ENCODE measurements at regions not wholly inside any gene's neighbourhood (a gene's known extent, or its start where the extent isn't known, plus 50 kb on each side); places are given as distances from the start of the nearest gene placed in this dataset.

DNA sequence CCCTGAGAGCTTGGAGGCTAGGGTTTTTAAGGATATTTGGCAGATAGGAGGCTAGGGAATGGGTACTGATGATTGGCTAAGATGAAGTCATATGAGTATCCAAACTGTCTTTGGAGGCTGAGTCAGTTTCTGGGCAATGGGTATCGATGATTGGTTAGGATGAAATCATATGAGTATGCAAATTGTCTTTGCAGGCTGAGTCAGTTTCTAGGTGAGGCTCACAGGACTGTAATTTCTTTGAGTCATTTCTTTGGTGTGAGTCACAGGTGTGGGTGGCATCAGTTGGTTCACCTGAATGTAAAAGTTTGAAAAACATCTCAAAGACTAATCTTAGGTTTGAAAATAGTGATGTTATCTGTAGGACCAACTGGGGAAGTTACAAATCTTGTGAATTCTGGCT lies 1068.0 kb downstream of the NR2F1-AS1 start:
- Histone ChIP-seq H3K36me3 (no peaks in the 10 kb centered on the region), H3K4me1 (no peaks in the 10 kb centered on the region), H3K27me3 (no peaks in the 10 kb centered on the region), H3K4me3 (no peak overlapping the region), H3K27ac (no peak overlapping the region), H3K9me3 (peaks cover 0 to 5% (median 0%) of the 10 kb centered on the region in 4 donors)
- intact Hi-C loops (cut with DNase I), result no loop called here
- 40% methylated on average over 1 of the region's 1 CpG for WGBS (ENCODE audit: insufficient coverage, low coverage, low lambda C conversion rate, missing lambda C conversion rate)
- DNase-seq, result no peak
- TF ChIP-seq POLR2A (IDR thresholded peaks at IDR 0.05) (no peak), CTCF (IDR thresholded peaks at IDR 0.05) (no peak)
- no peak for ATAC-seq

GRCh38 chr5:92508271-92508670 lies 1072.7 kb downstream of the NR2F1-AS1 start:
- DNase-seq, result no peak
- no peak overlapping the region for H3K27ac ChIP-seq
- H3K4me3 ChIP-seq, result no peak overlapping the region
- no peaks in the 10 kb centered on the region for H3K36me3 ChIP-seq
- peaks cover 0 to 2% (median 0%) of the 10 kb centered on the region in 4 donors for H3K4me1 ChIP-seq
- intact Hi-C loops (cut with DNase I), result no loop called here
- no peaks in the 10 kb centered on the region for H3K27me3 ChIP-seq
- no peak for ATAC-seq
- TF ChIP-seq POLR2A (IDR thresholded peaks at IDR 0.05) (no peak), CTCF (IDR thresholded peaks at IDR 0.05) (no peak)
- H3K9me3 ChIP-seq, result peaks cover 0 to 5% (median 0%) of the 10 kb centered on the region in 4 donors

DNA sequence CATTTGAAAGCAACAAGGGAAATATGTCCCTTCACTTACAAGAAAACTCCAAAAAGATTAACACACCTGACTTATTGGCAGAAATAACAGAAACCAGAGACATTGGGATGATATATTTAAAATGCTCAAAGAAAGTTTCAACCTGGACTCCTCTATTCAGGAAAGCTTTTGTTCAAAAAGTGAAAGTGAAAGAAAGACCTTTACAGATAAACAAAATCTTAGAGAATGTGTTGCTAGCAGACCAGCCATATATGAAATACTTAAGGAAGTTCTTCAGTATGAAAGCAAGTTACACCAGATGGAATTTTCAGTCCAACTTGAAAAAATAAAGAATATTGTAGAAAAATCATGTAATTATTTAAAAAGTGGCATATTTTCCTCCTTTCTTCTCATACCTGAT lies 1075.1 kb downstream of the NR2F1-AS1 start:
- Histone ChIP-seq H3K4me1 (peaks cover 0 to 2% (median 0%) of the 10 kb centered on the region in 4 donors), H3K27ac (no peak overlapping the region), H3K36me3 (no peaks in the 10 kb centered on the region), H3K9me3 (no peaks in the 10 kb centered on the region), H3K27me3 (no peaks in the 10 kb centered on the region), H3K4me3 (peak overlapping the region in 1 of 3 donors; percentile 1)
- DNase-seq, result no peak
- TF ChIP-seq POLR2A (IDR thresholded peaks at IDR 0.05) (no peak), CTCF (IDR thresholded peaks at IDR 0.05) (no peak)
- intact Hi-C loops (cut with DNase I), result no loop called here
- ATAC-seq, result peak; percentile 52 to 81 (median 70)

GRCh38 chr5:92505145-92505544 lies 1075.9 kb downstream of the NR2F1-AS1 start:
- H3K4me1 ChIP-seq, result peaks cover 0 to 2% (median 0%) of the 10 kb centered on the region in 4 donors
- DNase-seq (no peak), ATAC-seq (no peak)
- intact Hi-C loops (cut with DNase I), result no loop called here
- H3K36me3 ChIP-seq, result no peaks in the 10 kb centered on the region
- H3K27me3 ChIP-seq, result no peaks in the 10 kb centered on the region
- 70% methylated on average over 3 of the region's 3 CpGs for WGBS (ENCODE audit: insufficient coverage, low coverage, low lambda C conversion rate, missing lambda C conversion rate)
- H3K9me3 ChIP-seq, result no peaks in the 10 kb centered on the region
- no peak overlapping the region for H3K27ac ChIP-seq
- TF ChIP-seq POLR2A (IDR thresholded peaks at IDR 0.05) (no peak), CTCF (IDR thresholded peaks at IDR 0.05) (no peak)
- no peak overlapping the region for H3K4me3 ChIP-seq

DNA sequence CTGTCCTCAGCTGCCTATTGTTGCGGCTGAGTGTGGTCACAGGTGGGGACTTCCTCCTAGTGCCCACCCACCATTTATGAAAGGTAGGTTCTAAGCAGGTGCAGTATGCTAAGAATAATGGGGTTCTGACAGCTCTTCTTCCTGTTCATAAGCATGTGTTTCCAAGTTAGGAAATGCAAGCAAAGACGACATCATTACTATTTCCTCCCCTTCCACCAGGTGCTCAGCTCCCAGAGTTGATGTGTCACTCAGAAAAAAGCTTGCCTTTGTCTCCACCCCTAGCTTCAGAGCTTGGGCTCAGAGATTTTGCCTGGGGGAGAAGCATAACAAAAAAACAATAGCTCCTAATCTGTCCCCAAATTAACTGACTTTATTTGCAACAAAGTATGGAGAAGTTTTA lies 1076.7 kb downstream of the NR2F1-AS1 start:
- WGBS (ENCODE audit: insufficient coverage, low coverage, low lambda C conversion rate, missing lambda C conversion rate), result 58% methylated on average over 2 of the region's 2 CpGs
- intact Hi-C loops (cut with DNase I), result no loop called here
- Histone ChIP-seq H3K4me1 (peaks cover 0 to 2% (median 0%) of the 10 kb centered on the region in 4 donors), H3K9me3 (no peaks in the 10 kb centered on the region), H3K27me3 (no peaks in the 10 kb centered on the region), H3K27ac (no peak overlapping the region), H3K4me3 (no peak overlapping the region), H3K36me3 (no peaks in the 10 kb centered on the region)
- ATAC-seq, result no peak
- no peak for TF ChIP-seq CTCF (IDR thresholded peaks at IDR 0.05)
- DNase-seq, result no peak
